ENCODE measurements at regions not wholly inside any gene's neighbourhood (a gene's known extent, or its start where the extent isn't known, plus 50 kb on each side); places are given as distances from the start of the nearest gene placed in this dataset.

Small RNA genes in the stretch of these regions (small RNA-seq; reads per million reads assigned to genes)
- 1.6 to 9.9 (median 4.0) reads per million in 3 experiments for gene MIR3679
